ENCODE measurements at regions not wholly inside any gene's neighbourhood (a gene's known extent, or its start where the extent isn't known, plus 50 kb on each side); places are given as distances from the start of the nearest gene placed in this dataset.
"Not testable (repeated sequence)": the region's sequence is repeated elsewhere in the genome, so short reads cannot be mapped to it uniquely, and the experiment has no call there.

DNA sequence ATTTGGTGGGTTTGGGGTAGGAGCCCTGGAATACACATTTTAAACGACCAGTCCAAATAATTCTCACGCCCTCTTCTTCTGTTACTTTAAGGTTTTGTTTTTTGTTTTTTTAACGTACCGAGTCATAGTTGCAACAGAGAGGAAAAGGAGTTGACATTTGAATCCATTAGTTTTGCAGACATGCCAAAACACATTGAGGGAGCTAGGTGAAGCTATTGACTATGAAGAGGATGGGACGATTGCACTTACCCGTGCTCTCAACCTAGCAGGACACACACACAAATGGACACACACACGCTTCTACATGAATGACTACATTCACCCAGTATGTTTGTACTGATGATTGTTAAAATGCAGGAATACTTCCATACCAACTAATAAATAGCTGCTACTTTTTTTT, 54.3 kb upstream of the CIT start:
- DNase-seq (ENCODE audit: low read depth): no peak

DNA sequence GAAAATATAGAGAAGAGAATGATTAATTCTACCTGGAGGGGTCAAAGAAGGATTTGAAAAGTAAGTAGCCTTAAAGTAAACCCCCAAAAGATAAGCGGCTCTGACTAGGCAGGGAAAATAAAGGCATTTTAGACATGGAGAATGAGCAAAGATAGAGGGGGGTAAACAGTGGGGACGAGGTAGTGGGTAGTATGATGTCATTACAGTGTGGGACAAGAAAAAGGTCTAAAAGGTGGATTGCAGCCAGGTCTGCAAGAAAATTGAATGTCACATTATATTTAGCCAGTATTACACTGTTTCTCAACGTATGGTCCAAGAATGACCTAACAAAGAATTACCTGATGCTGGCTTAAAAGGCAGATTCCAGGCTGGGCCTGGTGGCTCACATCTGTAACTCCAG, 55.8 kb upstream of the CIT start:
- no peak for DNase-seq (ENCODE audit: low read depth)

GRCh38 chr12:119934780-119935179, 54.3 kb upstream of the BICDL1 start:
- DNase-seq (ENCODE audit: low read depth): not testable (repeated sequence)

DNA sequence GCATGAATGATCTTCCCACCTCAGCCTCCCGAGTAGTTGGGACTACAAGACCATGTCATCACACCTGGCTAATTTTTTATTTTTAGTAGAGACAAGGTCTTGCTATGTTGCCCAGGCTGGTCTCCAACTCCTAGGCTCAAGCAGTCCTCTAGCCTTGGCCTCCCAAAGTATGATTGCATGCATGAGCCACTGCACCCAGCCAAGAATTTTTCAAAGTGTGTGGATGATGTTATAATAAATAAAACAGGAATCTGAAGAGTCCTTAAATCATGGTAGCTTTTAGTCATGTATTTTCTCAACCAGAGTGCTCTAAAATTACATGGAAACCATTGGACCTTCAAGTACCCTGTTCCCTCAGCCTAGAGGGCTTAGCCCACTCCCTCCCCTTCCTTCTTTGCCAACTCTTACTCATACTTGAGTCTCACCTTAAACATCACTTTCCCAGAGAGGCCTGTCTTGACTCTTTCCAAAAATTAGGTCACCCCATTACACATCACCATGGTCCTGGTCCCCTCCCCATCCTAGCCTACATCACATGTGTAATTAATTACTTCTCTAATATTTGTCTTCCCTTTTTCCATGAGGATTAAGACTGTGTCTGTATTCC, 52.2 kb upstream of the BICDL1 start:
- DNase-seq (ENCODE audit: low read depth): no peak

- peak; percentile 22 for DNase-seq (ENCODE audit: low read depth)
Measured at GRCh38 chr12:119938049-119938667, 50.9 kb upstream of the BICDL1 start.

Measured in HS-27A (cell line).